HG03097 (cell line): ENCODE measurements at regions not wholly inside any gene's neighbourhood (a gene's known extent, or its start where the extent isn't known, plus 50 kb on each side); places are given as distances from the start of the nearest gene placed in this dataset.

ENCODE experiments used
- ATAC-seq: cut with Tn5 transposase; IDR thresholded peaks from one replicate; pipeline ENCODE4 v1.9.1; 2021; ENCODE audit not compliant: unreplicated experiment, low FRiP score

DNA sequence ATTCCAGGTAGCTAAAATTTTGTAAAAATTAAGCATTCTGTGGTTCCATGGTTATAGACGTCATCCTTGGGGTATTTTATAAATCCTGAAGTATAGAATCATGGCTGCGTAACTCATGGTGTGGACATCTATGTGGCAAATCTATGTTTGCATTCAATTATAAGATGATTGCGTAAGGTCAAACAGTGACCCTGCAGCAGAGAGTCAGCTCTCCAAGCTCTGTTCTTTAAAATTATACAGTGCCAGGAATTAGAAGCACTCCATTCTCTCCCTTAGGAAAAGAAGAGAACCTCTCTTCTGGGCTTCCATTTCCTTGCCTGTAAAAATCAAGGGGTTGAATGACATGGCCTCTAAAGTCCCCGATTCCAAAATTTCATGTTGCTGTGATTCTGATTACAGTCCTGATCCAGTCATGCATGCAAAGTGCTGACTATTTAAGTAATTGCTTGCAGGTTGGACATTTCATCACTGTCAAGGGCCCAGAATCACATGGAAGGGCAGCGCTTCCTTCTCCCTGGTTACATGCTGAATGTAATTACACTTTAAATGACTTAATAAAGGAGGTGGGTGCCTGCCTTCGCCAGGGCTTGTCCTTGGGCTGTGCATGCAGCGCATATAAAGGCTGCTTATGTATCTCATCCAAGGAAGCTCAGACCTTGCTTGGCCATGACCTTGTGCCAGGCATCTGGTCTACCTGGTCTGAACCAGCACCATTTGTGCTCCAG, 550.7 kb downstream of the TYW1 start:
- ATAC-seq = no peak

- no peak for ATAC-seq
These were observed 552.5 kb downstream of the TYW1 start for GRCh38 chr7:67549126-67549525.

GRCh38 chr7:67550801-67551436, 554.3 kb downstream of the TYW1 start:
- no peak for ATAC-seq

DNA sequence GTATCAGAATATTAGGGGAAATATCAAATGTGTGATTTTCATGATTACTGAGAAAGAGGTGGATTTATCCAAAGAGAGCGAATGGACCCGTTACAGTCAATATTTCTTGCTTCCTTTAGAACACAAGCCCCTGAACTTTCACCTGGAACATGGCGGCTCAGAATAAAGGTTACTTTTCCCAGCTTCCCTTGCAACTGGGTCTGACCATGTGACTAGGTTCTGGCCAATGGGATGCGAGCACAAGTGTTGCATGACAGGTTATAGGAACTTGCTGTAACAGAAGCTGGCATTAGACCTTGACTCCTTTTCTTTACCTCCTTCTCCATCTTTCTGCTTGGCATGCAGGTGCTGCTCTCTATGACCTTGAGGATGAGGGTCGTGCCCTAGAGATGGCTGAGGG, 556.1 kb downstream of the TYW1 start:
- ATAC-seq = no peak

- no peak for ATAC-seq
These were observed 556.7 kb downstream of the TYW1 start for GRCh38 chr7:67553378-67553777.

GRCh38 chr7:67554986-67555385, 558.4 kb downstream of the TYW1 start:
- no peak for ATAC-seq

DNA sequence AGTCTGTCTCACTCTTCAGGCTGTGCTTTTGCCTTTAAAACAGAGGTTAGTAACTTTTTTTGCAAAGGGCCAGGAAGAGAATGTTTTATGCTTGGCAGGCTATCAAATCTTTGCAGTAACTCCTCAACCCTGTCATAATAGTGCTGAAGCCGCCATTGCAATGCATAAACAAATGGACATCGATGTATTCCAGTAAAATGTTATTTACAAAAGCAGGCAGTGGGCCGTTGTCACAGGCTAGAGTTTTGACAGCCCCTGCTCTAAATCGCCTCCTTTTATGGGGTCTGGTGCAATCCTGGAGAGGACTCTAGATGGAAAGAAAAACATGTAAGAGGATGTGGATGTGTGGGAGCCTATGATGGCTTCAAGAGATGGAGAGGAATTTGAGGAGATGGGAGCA, 568.3 kb downstream of the TYW1 start:
- ATAC-seq = no peak

GRCh38 chr7:67566101-67566500, 569.5 kb downstream of the TYW1 start:
- ATAC-seq = no peak

DNA sequence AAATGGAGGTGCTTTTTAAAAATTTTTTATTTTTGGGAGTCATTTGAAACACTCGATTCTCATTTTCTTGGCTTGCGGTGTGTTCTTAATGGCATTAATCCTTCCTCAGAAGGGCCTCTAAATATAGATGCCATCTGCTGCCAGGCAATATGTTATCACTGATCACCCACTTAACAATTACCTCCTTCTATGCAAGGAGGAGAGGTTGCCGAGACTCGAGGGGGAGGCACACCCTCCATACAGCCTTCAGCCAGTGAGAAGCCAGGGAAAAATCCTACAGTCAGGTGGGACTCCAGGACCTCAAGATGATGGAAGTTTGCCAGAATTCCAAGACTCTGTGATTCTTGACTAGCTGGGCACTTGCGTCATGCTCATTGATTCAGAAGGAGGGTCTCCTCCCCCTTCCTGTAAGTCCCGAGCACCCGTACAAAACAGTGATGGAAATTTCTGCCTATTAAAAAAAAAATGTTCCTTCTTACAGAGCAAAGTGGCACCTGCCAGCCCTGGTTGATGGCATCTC, 574.5 kb downstream of the TYW1 start:
- ATAC-seq = no peak

DNA sequence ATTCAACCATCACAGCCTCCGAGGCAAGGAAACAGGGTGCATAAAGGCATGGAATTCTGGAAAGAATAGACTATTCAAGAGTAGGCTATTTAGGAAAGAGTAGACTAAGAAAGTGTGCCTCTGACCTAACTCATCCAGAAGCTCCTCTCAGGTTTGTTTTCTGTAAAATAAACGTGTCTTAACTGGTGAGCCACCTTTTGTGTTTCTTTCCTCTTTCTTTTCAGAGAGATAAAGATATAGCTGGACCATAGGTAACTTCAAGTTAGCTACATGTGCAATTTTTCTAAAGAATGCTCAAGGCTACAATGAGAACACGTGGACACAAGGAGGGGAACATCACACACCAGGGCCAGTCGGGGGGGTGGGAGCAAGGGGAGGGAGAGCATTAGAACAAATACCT, 577.0 kb downstream of the TYW1 start:
- ATAC-seq = no peak

DNA sequence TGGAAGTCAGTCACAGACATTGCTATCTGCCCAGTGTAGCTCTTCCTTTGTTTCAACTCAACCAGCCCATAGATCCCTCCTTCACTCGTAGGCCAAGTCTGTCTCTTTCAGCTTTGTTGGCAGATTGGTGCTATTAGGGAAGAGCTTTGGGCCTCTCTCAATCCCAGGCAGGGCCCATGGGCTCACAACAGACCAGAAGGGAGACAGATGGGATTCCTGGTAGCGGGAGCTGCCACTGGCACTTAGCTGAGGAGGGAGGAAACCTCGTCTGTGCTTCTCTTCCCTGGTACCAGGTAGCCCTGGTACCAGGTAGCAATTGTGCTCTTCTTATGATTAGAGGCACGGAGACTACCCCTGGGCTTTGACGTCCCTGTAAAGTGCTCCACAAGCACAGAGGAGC, 592.0 kb downstream of the TYW1 start:
- ATAC-seq = no peak

DNA sequence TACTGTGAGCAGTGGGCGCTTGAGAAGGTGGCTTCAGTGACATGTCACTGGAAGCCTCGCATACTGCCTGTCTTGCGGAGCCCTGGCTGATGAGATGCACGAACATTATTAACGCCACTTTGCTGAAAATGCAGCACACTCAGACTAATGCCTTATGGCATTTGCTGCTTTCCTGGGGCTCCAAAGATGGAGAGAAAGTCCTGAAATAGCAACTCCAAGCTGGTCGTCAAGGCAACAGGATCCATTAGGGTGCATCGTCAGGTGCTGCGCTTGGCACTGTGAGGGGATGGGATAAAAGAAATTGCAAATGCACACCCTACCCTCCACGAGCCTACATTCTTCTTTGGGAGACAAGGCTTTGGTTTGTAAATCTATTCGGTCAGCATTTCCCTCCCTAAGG, 592.5 kb downstream of the TYW1 start:
- ATAC-seq = no peak

- no peak for ATAC-seq
These were observed 594.0 kb downstream of the TYW1 start for GRCh38 chr7:67590649-67591048.

DNA sequence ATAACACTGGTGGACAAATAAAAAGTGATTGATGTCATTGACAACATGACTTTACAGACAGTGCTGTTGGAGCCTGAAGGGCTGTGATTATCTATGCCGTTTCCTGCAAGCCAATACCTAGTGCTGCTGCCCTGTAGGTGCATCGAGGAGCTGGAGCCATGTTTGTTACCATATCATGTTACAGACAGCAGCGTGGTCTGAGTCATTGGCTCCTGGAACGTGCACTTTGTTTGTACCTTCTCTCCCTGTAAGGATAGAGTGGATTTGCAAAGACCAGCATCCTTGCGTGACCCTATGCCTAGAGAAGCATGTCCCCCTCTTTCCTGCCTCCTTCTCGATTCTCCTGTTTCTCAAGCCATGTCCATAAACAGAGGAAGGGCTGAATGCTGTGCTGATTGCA, 597.2 kb downstream of the TYW1 start:
- ATAC-seq = no peak

DNA sequence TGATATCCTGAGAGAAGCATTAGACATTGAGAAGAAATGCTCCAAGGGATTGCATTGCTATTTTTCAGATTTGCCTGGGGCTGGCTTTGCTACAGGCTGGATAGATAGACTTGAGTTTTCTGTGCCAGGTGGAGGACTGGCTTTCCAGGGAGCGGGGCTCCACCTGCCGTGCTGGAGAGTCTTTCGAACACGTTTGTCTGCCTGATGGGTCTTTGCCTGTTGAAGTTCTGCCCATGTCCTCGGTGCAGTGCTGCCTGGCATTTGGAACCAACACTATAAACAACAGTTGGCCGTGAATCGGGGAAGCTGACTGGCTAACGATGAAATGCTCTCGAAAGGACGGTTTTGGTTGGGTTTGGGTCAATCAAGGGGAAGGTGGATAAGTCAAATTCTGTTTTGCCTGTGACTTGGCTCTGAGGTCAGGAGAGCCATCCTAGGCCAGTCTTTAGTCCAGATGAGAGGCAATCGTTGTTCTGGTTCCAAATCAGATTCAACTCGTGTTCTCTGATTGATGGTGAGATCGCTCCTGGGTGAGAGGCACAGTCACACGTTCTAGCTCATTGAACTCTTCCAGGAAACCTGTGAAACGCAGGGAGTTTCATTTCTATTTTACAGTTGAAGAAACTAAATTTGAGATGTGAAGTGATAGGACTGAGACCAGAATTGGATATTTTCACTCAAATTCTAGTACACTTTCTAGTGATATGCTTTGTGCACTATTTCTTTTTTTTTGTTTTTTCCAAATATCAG, 599.0 kb downstream of the TYW1 start:
- ATAC-seq = no peak

GRCh38 chr7:67597161-67597560, 600.5 kb downstream of the TYW1 start:
- ATAC-seq = no peak

- ATAC-seq = no peak
These were observed 601.8 kb downstream of the TYW1 start for GRCh38 chr7:67598469-67598868.

- ATAC-seq = no peak
These were observed 602.9 kb downstream of the TYW1 start for GRCh38 chr7:67599331-67600062.

DNA sequence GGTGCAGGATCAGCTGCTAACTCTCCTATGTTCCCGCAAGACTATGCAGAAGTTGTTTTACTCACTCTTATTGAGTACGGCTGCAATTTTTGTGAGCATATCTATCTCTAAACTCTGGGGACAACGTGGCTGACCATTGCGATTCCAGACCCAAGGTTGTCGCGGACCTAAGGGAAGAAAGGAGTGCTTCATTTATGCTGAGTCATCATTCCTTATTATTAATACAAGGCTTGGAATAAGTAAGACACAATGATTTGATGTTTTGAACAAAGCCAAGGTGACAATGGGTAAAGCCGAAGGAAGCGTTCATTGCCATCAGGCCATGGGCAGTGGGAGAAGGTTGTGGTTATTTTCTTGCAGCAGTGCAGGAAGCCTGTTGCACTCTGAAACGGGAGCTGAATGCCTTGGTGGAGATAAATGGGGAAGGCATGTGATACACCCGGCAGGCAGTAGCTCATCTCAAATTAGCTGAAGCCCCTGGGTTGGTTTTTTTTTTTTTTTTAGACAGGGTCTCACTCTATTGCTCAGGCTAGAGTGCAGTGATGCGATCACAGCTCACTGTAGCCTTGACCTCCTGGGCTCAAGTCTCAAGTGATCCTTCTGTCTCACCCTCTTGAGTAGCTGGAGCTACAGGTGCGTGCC, 605.7 kb downstream of the TYW1 start:
- no peak for ATAC-seq
